HepG2 (cell line): ENCODE measurements at regions not wholly inside any gene's neighbourhood (a gene's known extent, or its start where the extent isn't known, plus 50 kb on each side); places are given as distances from the start of the nearest gene placed in this dataset.

Experiments used
- ATAC-seq: fragments of 200-7000 bp; cut with Tn5 transposase; 3 replicates; pipeline ENCODE4 v1.9.1; 2020; ENCODE audit warnings: mild to moderate bottlenecking, moderate library complexity
- BruUV-seq: library from RNA; stranded (reverse); fragments of 400-500 nt; replicated peaks from 2 replicates; lab custom pipeline; 2021; lab: Mats Ljungman, UMichigan
- CTCF ChIA-PET: fragments of 300-600 bp; formaldehyde crosslinking; extraction: SDS; loops from one replicate; lab custom pipeline; 2021; ENCODE audit warnings: low total read pairs, inconsistent platforms, low intra/inter-chr PET ratio; lab: Yijun Ruan, JAX
- POLR2A ChIA-PET: fragments of 350-600 bp; sonication (Branson Sonifier 250); formaldehyde crosslinking; loops from one replicate; lab custom pipeline; 2020; ENCODE audit warnings: antibody characterized with exemption, inconsistent platforms; lab: Yijun Ruan, JAX
- DNase-seq: peaks from one replicate; pipeline ENCODE4 v3.0.0-alpha.2; 2015; ENCODE audit warnings: low spot score
- FAIRE-seq: peaks from 3 replicates; lab custom pipeline; 2011; peaks lifted over from hg19 to GRCh38; lab: Jason Lieb, UNC
- H2AFZ ChIP-seq: one replicate; pipeline ENCODE4 v1.6.1; 2011; ENCODE audit warnings: low read length, inconsistent platforms
- H3K27ac ChIP-seq: fragments of 300-600 bp; 3 replicates; pipeline ENCODE4 v1.8.0; 2011; ENCODE audit warnings: mixed run types, mild to moderate bottlenecking, mixed read lengths, low read length, inconsistent platforms; ENCODE audit not compliant: insufficient read depth; ENCODE audit errors: extremely low read length
- H3K27me3 ChIP-seq, 2 experiments: fragments of 200-600 bp in 1 of 2; 2 replicates in 1 of 2; 3 replicates in 1 of 2; pipeline versions ENCODE4 v1.6.0 to v1.8.0; 2011; ENCODE audit warnings: low read length in 2 of 2, mild to moderate bottlenecking in 2 of 2, moderate library complexity in 2 of 2, inconsistent platforms in 1 of 2; ENCODE audit not compliant: insufficient read depth in 2 of 2, control insufficient read depth in 1 of 2
- H3K36me3 ChIP-seq, 2 experiments: fragments of 200-600 bp in 1 of 2; replicated peaks in 1 of 2; 2 replicates in 1 of 2; 3 replicates in 1 of 2; pipeline versions ENCODE4 v1.5.1 to v1.8.0; 2011; ENCODE audit warnings: low read length in 2 of 2, inconsistent platforms in 1 of 2; ENCODE audit not compliant: insufficient read depth in 2 of 2, control insufficient read depth in 1 of 2
- H3K4me1 ChIP-seq: 2 replicates; pipeline ENCODE4 v1.5.1; 2012; ENCODE audit warnings: low read length, inconsistent platforms; ENCODE audit not compliant: insufficient read depth
- H3K4me2 ChIP-seq: 2 replicates; pipeline ENCODE4 v1.6.0; 2011; ENCODE audit warnings: low read depth, low read length, inconsistent platforms
- H3K4me3 ChIP-seq, 3 experiments: fragments of 200-600 bp in 1 of 3; sonication (generic), shearing (Covaris generic) in 1 of 3; replicated peaks in 1 of 3; 2 replicates each; pipeline ENCODE4 v1.5.1; 2011 to 2016; ENCODE audit warnings: low read length in 3 of 3, inconsistent platforms in 2 of 3, low read depth in 2 of 3, mild to moderate bottlenecking in 2 of 3, control low read depth in 1 of 3, mixed read lengths in 1 of 3; ENCODE audit not compliant: insufficient read depth in 1 of 3
- H3K79me2 ChIP-seq: one replicate; pipeline ENCODE4 v1.6.1; 2011; ENCODE audit warnings: low read length, inconsistent platforms; ENCODE audit not compliant: insufficient read depth
- H3K9ac ChIP-seq: 2 replicates; pipeline ENCODE4 v1.6.0; 2011; ENCODE audit warnings: mild to moderate bottlenecking, low read depth, low read length, inconsistent platforms; ENCODE audit not compliant: insufficient read depth
- H3K9me3 ChIP-seq: 2 replicates; pipeline ENCODE4 v1.5.1; 2012; ENCODE audit warnings: mild to moderate bottlenecking, low read length
- H4K20me1 ChIP-seq: 2 replicates; pipeline ENCODE4 v1.6.0; 2011; ENCODE audit warnings: inconsistent platforms, mild to moderate bottlenecking, low read length, moderate library complexity; ENCODE audit not compliant: insufficient read depth
- ATF4 ChIP-seq, 2 experiments: fragments of 450-650 bp in 1 of 2; sonication (generic) in 1 of 2; formaldehyde crosslinking; IDR thresholded peaks; 2 replicates each; pipeline versions ENCODE4 v1.5.0 to v1.8.0; 2020 to 2022; ENCODE audit warnings: mild to moderate bottlenecking in 1 of 2, missing genetic modification reagents in 1 of 2
- ATF7 ChIP-seq, 2 experiments: fragments of 450-650 bp in 1 of 2; sonication (generic) in 1 of 2; formaldehyde crosslinking in 1 of 2; IDR thresholded peaks; 2 replicates each; pipeline versions ENCODE4 v1.4.0 to v1.6.1; 2016 to 2020; ENCODE audit warnings: antibody characterized with exemption in 1 of 2, mild to moderate bottlenecking in 1 of 2, missing genetic modification reagents in 1 of 2
- CENPT ChIP-seq: sonication (generic); formaldehyde crosslinking; IDR thresholded peaks from 2 replicates; pipeline ENCODE4 v1.8.0; 2022; ENCODE audit warnings: low read depth, mild to moderate bottlenecking, moderate library complexity, missing genetic modification reagents
- ISX ChIP-seq: sonication (generic); formaldehyde crosslinking; conservative IDR thresholded peaks from 2 replicates; pipeline ENCODE4 v1.5.0; 2020; ENCODE audit warnings: missing genetic modification reagents
- NR1H2 ChIP-seq: sonication (generic); formaldehyde crosslinking; IDR thresholded peaks from 2 replicates; pipeline ENCODE4 v1.8.1; 2022; ENCODE audit warnings: low read depth, missing genetic modification reagents, borderline replicate concordance
- ZBTB3 ChIP-seq: sonication (generic); formaldehyde crosslinking; IDR thresholded peaks from 2 replicates; pipeline ENCODE4 v1.4.0; 2020; ENCODE audit warnings: low read depth, mild to moderate bottlenecking, moderate library complexity, missing genetic modification reagents, borderline replicate concordance
- WGBS: methylation state at CpG from one replicate; pipeline ENCODE4 v1.1.6; 2017; ENCODE audit warnings: low lambda C conversion rate; 5-methylcytosine and 5-hydroxymethylcytosine counted together
- in situ Hi-C: cut with HindIII; loops from 2 replicates; pipeline ENCODE4 v1.10.0; 2017; ENCODE audit warnings: low pct_unique_long_range_greater_than_20kb; ENCODE audit not compliant: extremely low pct_ligation_motif_present
- intact Hi-C: fragments of 100-400 bp; cut with micrococcal nuclease; formaldehyde crosslinking; loops from one replicate; pipeline ENCODE4 v1.10.0; 2022; ENCODE audit not compliant: unreplicated experiment

GRCh38 chr7:32150039-32150438 is 79.8 kb upstream of the PDE1C start:
- no peaks in the 10 kb centered on the region for H3K79me2 ChIP-seq
- FAIRE-seq: no peak
- BruUV-seq: no TSS peak

GRCh38 chr7:32147546-32148268 is 77.5 kb upstream of the PDE1C start:
- H3K79me2 ChIP-seq: no peaks in the 10 kb centered on the region
- ChIA-PET CTCF (no interaction called here), POLR2A (no interaction called here)
- 0 out of 2 replicates have a peak, but pooled peaks cover 5% of the 10 kb centered on the region for H3K9me3 ChIP-seq
- 0% methylated on average over 1 of the region's 1 CpG for WGBS
- H3K4me2 ChIP-seq: no peak overlapping the region
- no peak overlapping the region for H3K27ac ChIP-seq
- H3K9ac ChIP-seq: no peak overlapping the region
- no peak for DNase-seq
- H3K36me3 ChIP-seq: no peaks in the 10 kb centered on the region
- H3K27me3 ChIP-seq: no peaks in the 10 kb centered on the region
- FAIRE-seq: no peak
- TF ChIP-seq ISX (no peak), ATF7 (IDR thresholded peaks at IDR 0.05) (0 out of 2 replicates have a peak, but pooled peaks have one; percentile 4), ATF7 (CRISPR knock-in tag; IDR thresholded peaks at IDR 0.05) (no peak)
- H2AFZ ChIP-seq: no peak overlapping the region
- H3K4me1 ChIP-seq: no peaks in the 10 kb centered on the region
- no peaks in the 10 kb centered on the region for H4K20me1 ChIP-seq
- intact Hi-C loops (no loop called here), in situ Hi-C loops (no loop called here)
- H3K4me3 ChIP-seq: no peak overlapping the region
- ATAC-seq: no peak
- BruUV-seq: no TSS peak

More at GRCh38 chr7:32150039-32150438, 79.8 kb upstream of the PDE1C start:
- H3K27ac ChIP-seq: no peak overlapping the region
- WGBS: 0% methylated on average over 1 of the region's 3 CpGs
- intact Hi-C loops: no loop called here
- H3K4me3 ChIP-seq: no peak overlapping the region
- no peaks in the 10 kb centered on the region for H3K4me1 ChIP-seq
- no peaks in the 10 kb centered on the region for H3K27me3 ChIP-seq
- POLR2A ChIA-PET: no interaction called here
- TF ChIP-seq NR1H2 (no peak), ATF4 (CRISPR knock-in tag; IDR thresholded peaks at IDR 0.05) (no peak), CENPT (CRISPR knock-in tag) (no peak), ZBTB3 (CRISPR knock-in tag) (no peak)
- TF ChIP-seq, all 625 proteins: peak for 0
- CTCF ChIA-PET: no interaction called here
- DNase-seq (no peak), ATAC-seq (no peak)
- in situ Hi-C loops: no loop called here
- Histone ChIP-seq H4K20me1 (no peaks in the 10 kb centered on the region), H2AFZ (no peak overlapping the region), H3K36me3 (no peaks in the 10 kb centered on the region), H3K9me3 (0 out of 2 replicates have a peak, but pooled peaks cover 5% of the 10 kb centered on the region), H3K4me2 (no peak overlapping the region), H3K9ac (no peak overlapping the region)
